IMR-90 (cell line): ENCODE measurements at regions not wholly inside any gene's neighbourhood (a gene's known extent, or its start where the extent isn't known, plus 50 kb on each side); places are given as distances from the start of the nearest gene placed in this dataset.

Experiments
- CTCF ChIP-seq: conservative IDR thresholded peaks from 2 replicates; pipeline ENCODE4 v1.5.1; 2012; ENCODE audit warnings: mild to moderate bottlenecking, low read depth, low read length, improper control_type of control experiment
- FOS ChIP-seq: fragments of 150-350 bp; IDR thresholded peaks from 2 replicates; pipeline ENCODE4 v1.6.1; 2016; ENCODE audit warnings: low read depth, low read length
- MAFK ChIP-seq: IDR thresholded peaks from 2 replicates; pipeline ENCODE4 v1.6.1; 2012; ENCODE audit warnings: low read depth, low read length, improper control_type of control experiment
- POLR2A ChIP-seq: IDR thresholded peaks from 2 replicates; pipeline ENCODE4 v1.6.1; 2012; ENCODE audit warnings: mild to moderate bottlenecking, low read depth, low read length
- RAD21 ChIP-seq: IDR thresholded peaks from 2 replicates; pipeline ENCODE4 v1.6.1; 2012; ENCODE audit warnings: low read length, improper control_type of control experiment
- USF2 ChIP-seq: fragments of 150-350 bp; IDR thresholded peaks from 2 replicates; pipeline ENCODE4 v1.6.1; 2017; ENCODE audit warnings: mild to moderate bottlenecking, antibody characterized with exemption, low read length, low read depth

GRCh38 chr10:57986422-57986821, 281.3 kb downstream of the IPMK start:
- TF ChIP-seq CTCF (no peak), USF2 (no peak), RAD21 (no peak), FOS (no peak), MAFK (no peak), POLR2A (no peak)
